ENCODE measurements at regions not wholly inside any gene's neighbourhood (a gene's known extent, or its start where the extent isn't known, plus 50 kb on each side); places are given as distances from the start of the nearest gene placed in this dataset.

GRCh38 chr1:224047538-224047937 lies 66.4 kb upstream of the FBXO28 start:
- Histone ChIP-seq H3K9ac (ENCODE audit: low read depth, low read length, poor library complexity, severe bottlenecking) (no peak overlapping the region), H4K20me1 (ENCODE audit: insufficient read depth, low read length, poor library complexity, severe bottlenecking) (no peaks in the 10 kb centered on the region), H3F3A (ENCODE audit: low read depth) (no peaks in the 10 kb centered on the region), H3K9me3 (ENCODE audit: insufficient read depth, low read depth, low read length) (no peaks in the 10 kb centered on the region), H3K79me2 (ENCODE audit: insufficient read depth, low read length) (no peaks in the 10 kb centered on the region), H2AFZ (ENCODE audit: low read length) (no peak overlapping the region), H3K9me2 (replicated peaks; ENCODE audit: low read depth, low read length) (no peaks in the 10 kb centered on the region), H3K4me2 (ENCODE audit: low read depth, low read length, poor library complexity, severe bottlenecking) (no peak overlapping the region), H3K4me3 (ENCODE audit: low read length, poor library complexity, severe bottlenecking) (no peak overlapping the region), H3K4me1 (ENCODE audit: insufficient read depth, low read length, poor library complexity, severe bottlenecking) (no peaks in the 10 kb centered on the region), H3K36me3 (ENCODE audit: insufficient read depth, low read length) (no peaks in the 10 kb centered on the region), H3K27me3 (ENCODE audit: insufficient read depth, low read length, poor library complexity, severe bottlenecking) (no peaks in the 10 kb centered on the region)
- no peak for TF ChIP-seq CTCF (conservative IDR thresholded peaks at IDR 0.05; ENCODE audit: low read length)
- no peak for TF ChIP-seq EZH2phosphoT487 (IDR thresholded peaks at IDR 0.05; ENCODE audit: borderline replicate concordance)

DNA sequence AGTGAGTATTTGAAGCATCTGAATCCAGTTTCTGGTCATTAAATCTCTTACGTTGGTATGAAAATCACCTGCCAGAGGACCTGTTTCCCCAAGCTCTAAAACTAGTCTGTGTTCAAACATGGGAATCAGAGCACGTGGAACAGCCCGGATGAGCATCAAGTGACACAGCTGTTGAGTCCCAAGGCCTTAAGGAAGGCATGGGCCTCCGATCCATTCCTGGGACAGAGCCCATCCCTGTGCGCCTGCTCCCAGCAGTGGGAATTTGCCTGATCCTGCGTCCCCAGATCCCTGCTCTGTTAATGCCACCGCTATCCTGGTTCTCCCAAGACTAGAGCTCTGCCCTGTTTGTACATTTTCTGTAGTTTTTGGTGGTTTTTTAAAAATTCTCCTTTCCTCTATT lies 68.4 kb upstream of the FBXO28 start:
- Histone ChIP-seq H3K79me2 (ENCODE audit: insufficient read depth, low read length) (no peaks in the 10 kb centered on the region), H2AFZ (ENCODE audit: low read length) (no peak overlapping the region), H3K9me2 (replicated peaks; ENCODE audit: low read depth, low read length) (no peaks in the 10 kb centered on the region), H3K4me1 (ENCODE audit: insufficient read depth, low read length, poor library complexity, severe bottlenecking) (no peaks in the 10 kb centered on the region), H4K20me1 (ENCODE audit: insufficient read depth, low read length, poor library complexity, severe bottlenecking) (no peaks in the 10 kb centered on the region), H3K36me3 (ENCODE audit: insufficient read depth, low read length) (no peaks in the 10 kb centered on the region), H3F3A (ENCODE audit: low read depth) (no peaks in the 10 kb centered on the region), H3K9ac (ENCODE audit: low read depth, low read length, poor library complexity, severe bottlenecking) (no peak overlapping the region), H3K4me3 (ENCODE audit: low read length, poor library complexity, severe bottlenecking) (no peak overlapping the region), H3K4me2 (ENCODE audit: low read depth, low read length, poor library complexity, severe bottlenecking) (no peak overlapping the region), H3K27me3 (ENCODE audit: insufficient read depth, low read length, poor library complexity, severe bottlenecking) (no peaks in the 10 kb centered on the region), H3K9me3 (ENCODE audit: insufficient read depth, low read depth, low read length) (no peaks in the 10 kb centered on the region)
- no peak for TF ChIP-seq CTCF (conservative IDR thresholded peaks at IDR 0.05; ENCODE audit: low read length)
- TF ChIP-seq EZH2phosphoT487 (IDR thresholded peaks at IDR 0.05; ENCODE audit: borderline replicate concordance) = no peak

GRCh38 chr1:224044420-224044819 lies 69.5 kb upstream of the FBXO28 start:
- Histone ChIP-seq H3K79me2 (ENCODE audit: insufficient read depth, low read length) (no peaks in the 10 kb centered on the region), H3K9ac (ENCODE audit: low read depth, low read length, poor library complexity, severe bottlenecking) (no peak overlapping the region), H3F3A (ENCODE audit: low read depth) (no peaks in the 10 kb centered on the region), H3K4me3 (ENCODE audit: low read length, poor library complexity, severe bottlenecking) (no peak overlapping the region), H3K36me3 (ENCODE audit: insufficient read depth, low read length) (no peaks in the 10 kb centered on the region), H3K4me2 (ENCODE audit: low read depth, low read length, poor library complexity, severe bottlenecking) (no peak overlapping the region), H3K9me3 (ENCODE audit: insufficient read depth, low read depth, low read length) (no peaks in the 10 kb centered on the region), H2AFZ (ENCODE audit: low read length) (no peak overlapping the region), H4K20me1 (ENCODE audit: insufficient read depth, low read length, poor library complexity, severe bottlenecking) (no peaks in the 10 kb centered on the region), H3K9me2 (replicated peaks; ENCODE audit: low read depth, low read length) (no peaks in the 10 kb centered on the region), H3K4me1 (ENCODE audit: insufficient read depth, low read length, poor library complexity, severe bottlenecking) (no peaks in the 10 kb centered on the region), H3K27me3 (ENCODE audit: insufficient read depth, low read length, poor library complexity, severe bottlenecking) (no peaks in the 10 kb centered on the region)
- TF ChIP-seq CTCF (conservative IDR thresholded peaks at IDR 0.05; ENCODE audit: low read length) = no peak
- TF ChIP-seq EZH2phosphoT487 (IDR thresholded peaks at IDR 0.05; ENCODE audit: borderline replicate concordance) = no peak
